ENCODE measurements at regions not wholly inside any gene's neighbourhood (a gene's known extent, or its start where the extent isn't known, plus 50 kb on each side); places are given as distances from the start of the nearest gene placed in this dataset.

- Histone ChIP-seq H3K36me3 (no peaks in the 10 kb centered on the region), H3K4me3 (ENCODE audit: low read depth, low read length) (no peak overlapping the region), H3K9me3 (no peaks in the 10 kb centered on the region), H3K4me1 (no peaks in the 10 kb centered on the region), H3K27me3 (no peaks in the 10 kb centered on the region)
- DNase-seq: no peak
- TF ChIP-seq, protein P1, sequence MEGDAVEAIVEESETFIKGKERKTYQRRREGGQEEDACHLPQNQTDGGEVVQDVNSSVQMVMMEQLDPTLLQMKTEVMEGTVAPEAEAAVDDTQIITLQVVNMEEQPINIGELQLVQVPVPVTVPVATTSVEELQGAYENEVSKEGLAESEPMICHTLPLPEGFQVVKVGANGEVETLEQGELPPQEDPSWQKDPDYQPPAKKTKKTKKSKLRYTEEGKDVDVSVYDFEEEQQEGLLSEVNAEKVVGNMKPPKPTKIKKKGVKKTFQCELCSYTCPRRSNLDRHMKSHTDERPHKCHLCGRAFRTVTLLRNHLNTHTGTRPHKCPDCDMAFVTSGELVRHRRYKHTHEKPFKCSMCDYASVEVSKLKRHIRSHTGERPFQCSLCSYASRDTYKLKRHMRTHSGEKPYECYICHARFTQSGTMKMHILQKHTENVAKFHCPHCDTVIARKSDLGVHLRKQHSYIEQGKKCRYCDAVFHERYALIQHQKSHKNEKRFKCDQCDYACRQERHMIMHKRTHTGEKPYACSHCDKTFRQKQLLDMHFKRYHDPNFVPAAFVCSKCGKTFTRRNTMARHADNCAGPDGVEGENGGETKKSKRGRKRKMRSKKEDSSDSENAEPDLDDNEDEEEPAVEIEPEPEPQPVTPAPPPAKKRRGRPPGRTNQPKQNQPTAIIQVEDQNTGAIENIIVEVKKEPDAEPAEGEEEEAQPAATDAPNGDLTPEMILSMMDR (IDR thresholded peaks at IDR 0.05; ENCODE audit: low read depth, low read length): no peak
Observed at GRCh38 chr12:96136161-96136560, 58.0 kb upstream of the ELK3 start.

GRCh38 chr12:96136725-96137378 is 57.3 kb upstream of the ELK3 start:
- Histone ChIP-seq H3K27me3 (no peaks in the 10 kb centered on the region), H3K4me3 (ENCODE audit: low read depth, low read length) (no peak overlapping the region), H3K4me1 (no peaks in the 10 kb centered on the region), H3K36me3 (no peaks in the 10 kb centered on the region), H3K9me3 (no peaks in the 10 kb centered on the region)
- DNase-seq: no peak
- TF ChIP-seq, protein P1 (IDR thresholded peaks at IDR 0.05; ENCODE audit: low read depth, low read length): no peak

DNA sequence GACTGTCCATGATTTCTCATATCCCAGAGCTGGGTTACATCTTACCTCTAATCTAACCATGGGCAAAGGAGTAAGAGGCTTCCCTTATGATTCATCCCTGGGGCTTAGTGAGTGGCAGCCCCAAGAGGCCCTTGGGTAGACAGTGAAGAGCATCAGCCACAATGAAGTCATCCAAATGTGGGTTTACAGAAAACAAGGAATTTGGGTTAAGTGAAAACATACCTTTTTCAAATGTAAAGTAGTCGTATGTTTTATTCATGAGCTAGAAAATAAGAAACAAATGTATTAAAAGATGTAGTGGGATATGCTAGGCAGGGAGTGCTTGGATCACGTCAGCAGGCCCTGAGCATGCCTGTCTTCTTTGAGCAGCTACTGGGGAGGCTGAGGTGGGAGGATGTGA is 54.0 kb upstream of the ELK3 start:
- DNase-seq: no peak
- Histone ChIP-seq H3K4me1 (no peaks in the 10 kb centered on the region), H3K27me3 (no peaks in the 10 kb centered on the region), H3K9me3 (no peaks in the 10 kb centered on the region), H3K4me3 (ENCODE audit: low read depth, low read length) (no peak overlapping the region), H3K36me3 (no peaks in the 10 kb centered on the region)
- TF ChIP-seq, protein P1 (IDR thresholded peaks at IDR 0.05; ENCODE audit: low read depth, low read length): no peak

GRCh38 chr12:96141216-96141912 is 52.8 kb upstream of the ELK3 start:
- Histone ChIP-seq H3K27me3 (no peaks in the 10 kb centered on the region), H3K9me3 (no peaks in the 10 kb centered on the region), H3K4me1 (no peaks in the 10 kb centered on the region), H3K36me3 (no peaks in the 10 kb centered on the region), H3K4me3 (ENCODE audit: low read depth, low read length) (no peak overlapping the region)
- TF ChIP-seq, protein P1 (IDR thresholded peaks at IDR 0.05; ENCODE audit: low read depth, low read length): no peak
- DNase-seq: no peak

DNA sequence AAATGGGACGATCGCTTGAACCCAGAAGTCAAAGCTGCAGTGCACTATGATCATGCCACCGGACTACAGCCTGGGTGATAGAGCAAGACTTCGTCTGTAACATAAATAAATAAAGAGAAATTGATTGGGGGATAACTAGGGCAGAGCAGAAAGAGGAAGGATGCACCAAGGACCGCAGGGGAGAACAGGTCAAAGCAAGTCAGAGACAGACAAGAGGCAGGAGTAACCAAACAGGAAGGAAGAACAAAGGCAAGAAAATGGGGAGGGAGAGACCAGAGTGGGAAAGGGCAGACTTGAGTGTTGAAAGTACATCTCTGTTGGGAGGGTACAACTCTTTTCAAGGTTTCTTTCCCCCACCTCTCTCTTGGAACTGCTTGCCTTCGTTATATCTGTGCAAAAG is 50.8 kb upstream of the ELK3 start:
- H3K4me3 ChIP-seq (ENCODE audit: low read depth, low read length): no peak overlapping the region
- H3K27me3 ChIP-seq: no peaks in the 10 kb centered on the region
- no peaks in the 10 kb centered on the region for H3K36me3 ChIP-seq
- TF ChIP-seq, protein P1 (IDR thresholded peaks at IDR 0.05; ENCODE audit: low read depth, low read length): no peak
- H3K4me1 ChIP-seq: no peaks in the 10 kb centered on the region
- H3K9me3 ChIP-seq: no peaks in the 10 kb centered on the region
- DNase-seq: no peak
